AG08396 (cell line): ENCODE measurements at regions not wholly inside any gene's neighbourhood (a gene's known extent, or its start where the extent isn't known, plus 50 kb on each side); places are given as distances from the start of the nearest gene placed in this dataset.

Experiments
- DNase-seq: peaks from one replicate; pipeline ENCODE4 v3.0.0; 2012; ENCODE audit warnings: low spot score, mixed read lengths

GRCh38 chr11:111194860-111195568, 50.5 kb upstream of the POU2AF2 start:
- no peak for DNase-seq

- no peak for DNase-seq
Observed at GRCh38 chr11:111193924-111194490, 51.5 kb upstream of the POU2AF2 start.

GRCh38 chr11:111189466-111189865, 56.1 kb upstream of the POU2AF2 start:
- no peak for DNase-seq

- no peak for DNase-seq
Observed at GRCh38 chr11:111186308-111186915, 59.1 kb upstream of the POU2AF2 start.

- DNase-seq: peak; percentile 26
Observed at GRCh38 chr11:111185266-111185665, 60.3 kb upstream of the POU2AF2 start.

- DNase-seq: no peak
Observed at GRCh38 chr11:111183706-111184105, 61.8 kb upstream of the POU2AF2 start.

- no peak for DNase-seq
Observed at GRCh38 chr11:111179184-111179910, 66.2 kb upstream of the POU2AF2 start.

GRCh38 chr11:111177037-111177871, 68.3 kb upstream of the POU2AF2 start:
- no peak for DNase-seq

GRCh38 chr11:111176603-111177002, 68.9 kb upstream of the POU2AF2 start:
- DNase-seq: no peak

- no peak for DNase-seq
Observed at GRCh38 chr11:111173221-111173620, 72.3 kb upstream of the POU2AF2 start.

GRCh38 chr11:111172321-111172862, 73.1 kb upstream of the POU2AF2 start:
- no peak for DNase-seq

GRCh38 chr11:111170761-111171379, 74.7 kb upstream of the POU2AF2 start:
- DNase-seq: no peak

GRCh38 chr11:111169367-111169766, 76.2 kb upstream of the POU2AF2 start:
- DNase-seq: no peak

- DNase-seq: no peak
Observed at GRCh38 chr11:111168871-111169270, 76.7 kb upstream of the POU2AF2 start.

- DNase-seq: no peak
Observed at GRCh38 chr11:111167666-111168065, 77.9 kb upstream of the POU2AF2 start.

- DNase-seq: no peak
Observed at GRCh38 chr11:111166598-111166997, 78.9 kb upstream of the POU2AF2 start.

GRCh38 chr11:111162305-111162704, 83.2 kb upstream of the POU2AF2 start:
- DNase-seq: peak; percentile 6

- no peak for DNase-seq
Observed at GRCh38 chr11:111157571-111157970, 88.0 kb upstream of the POU2AF2 start.

- no peak for DNase-seq
Observed at GRCh38 chr11:111155021-111155420, 90.5 kb upstream of the POU2AF2 start.

GRCh38 chr11:111153194-111153593, 92.3 kb upstream of the POU2AF2 start:
- DNase-seq: no peak

- DNase-seq: no peak
Observed at GRCh38 chr11:111148953-111149352, 96.6 kb upstream of the POU2AF2 start.
